Activated CD8-positive, alpha-beta memory T cell treated with anti-CD3 and anti-CD28 coated beads, Interleukin-2, amount 10 ng/mL, durations not matched to agents 7 days and 5 days (primary cell): ENCODE measurements at regions not wholly inside any gene's neighbourhood (a gene's known extent, or its start where the extent isn't known, plus 50 kb on each side); places are given as distances from the start of the nearest gene placed in this dataset.
A peak's percentile ranks its signal among the peaks of the same experiment; 100 is the strongest.
"Not testable (repeated sequence)": the region's sequence is repeated elsewhere in the genome, so short reads cannot be mapped to it uniquely, and the experiment has no call there.

ENCODE experiments used
- ATAC-seq: fragments of 150-1000 bp; cut with Tn5 transposase; one replicate; pipeline ENCODE4 v1.10.0; 2021; ENCODE audit warnings: moderate library complexity
- CTCF ChIA-PET: fragments of 350-600 bp; sonication (Branson Sonifier 250); formaldehyde crosslinking; loops from one replicate; lab custom pipeline; 2021; ENCODE audit warnings: antibody characterized with exemption; lab: Charles Lee
- DNase-seq: peaks from one replicate; pipeline ENCODE4 v3.0.0-alpha.2; 2020
- H3K27ac Mint-ChIP-seq: one replicate; pipeline ENCODE4 v1.8.0; 2021; ENCODE audit warnings: mild to moderate bottlenecking, mixed read lengths
- H3K27me3 Mint-ChIP-seq: one replicate; pipeline ENCODE4 v1.8.0; 2021; ENCODE audit warnings: mixed read lengths
- H3K36me3 Mint-ChIP-seq: one replicate; pipeline ENCODE4 v1.8.0; 2021; ENCODE audit warnings: mild to moderate bottlenecking, mixed read lengths
- H3K4me1 Mint-ChIP-seq: one replicate; pipeline ENCODE4 v1.8.0; 2021; ENCODE audit warnings: mixed read lengths
- H3K4me3 Mint-ChIP-seq: one replicate; pipeline ENCODE4 v1.8.0; 2021; ENCODE audit warnings: mild to moderate bottlenecking, moderate library complexity, mixed read lengths
- H3K9me3 Mint-ChIP-seq: one replicate; pipeline ENCODE4 v1.8.0; 2022; ENCODE audit warnings: low read depth, mixed read lengths

GRCh38 chrX:1093586-1094421, 118.6 kb downstream of the CRLF2 start:
- peaks cover 9% of the 10 kb centered on the region for H3K9me3 Mint-ChIP-seq
- H3K4me3 Mint-ChIP-seq = no peak overlapping the region
- H3K27me3 Mint-ChIP-seq = no peaks in the 10 kb centered on the region
- ATAC-seq (no peak), DNase-seq (no peak)
- CTCF ChIA-PET = no interaction called here
- no peak overlapping the region for H3K27ac Mint-ChIP-seq
- H3K36me3 Mint-ChIP-seq = no peaks in the 10 kb centered on the region
- peaks cover 3% of the 10 kb centered on the region for H3K4me1 Mint-ChIP-seq

- H3K9me3 Mint-ChIP-seq = peaks cover 8% of the 10 kb centered on the region
- no peaks in the 10 kb centered on the region for H3K36me3 Mint-ChIP-seq
- H3K27me3 Mint-ChIP-seq = no peaks in the 10 kb centered on the region
- peaks cover 3% of the 10 kb centered on the region for H3K4me1 Mint-ChIP-seq
- H3K27ac Mint-ChIP-seq = peak overlapping the region; percentile 57
- ATAC-seq (peak; percentile 57), DNase-seq (peak; percentile 48)
- CTCF ChIA-PET = no interaction called here
- peak overlapping the region; percentile 54 for H3K4me3 Mint-ChIP-seq
Measured at GRCh38 chrX:1093121-1093520, 119.3 kb downstream of the CRLF2 start.

- CTCF ChIA-PET = no interaction called here
- H3K4me3 Mint-ChIP-seq = no peak overlapping the region
- no peaks in the 10 kb centered on the region for H3K27me3 Mint-ChIP-seq
- H3K9me3 Mint-ChIP-seq = peaks cover 29% of the 10 kb centered on the region
- H3K36me3 Mint-ChIP-seq = no peaks in the 10 kb centered on the region
- no peak overlapping the region for H3K27ac Mint-ChIP-seq
- H3K4me1 Mint-ChIP-seq = no peaks in the 10 kb centered on the region
- ATAC-seq (no peak), DNase-seq (no peak)
Measured at GRCh38 chrX:1086444-1087409, 125.7 kb downstream of the CRLF2 start.

GRCh38 chrX:1085871-1086270, 126.6 kb downstream of the CRLF2 start:
- ATAC-seq, H3K4me1 Mint-ChIP-seq, H3K4me3 Mint-ChIP-seq, H3K27me3 Mint-ChIP-seq, H3K27ac Mint-ChIP-seq, CTCF ChIA-PET, DNase-seq, H3K36me3 Mint-ChIP-seq: not testable (repeated sequence)
- peaks cover 30% of the 10 kb centered on the region for H3K9me3 Mint-ChIP-seq

GRCh38 chrX:1084689-1085088, 127.8 kb downstream of the CRLF2 start:
- DNase-seq (no peak), ATAC-seq (no peak)
- CTCF ChIA-PET = no interaction called here
- Mint-ChIP-seq H3K9me3 (peaks cover 30% of the 10 kb centered on the region), H3K4me3 (no peak overlapping the region), H3K4me1 (no peaks in the 10 kb centered on the region), H3K27me3 (no peaks in the 10 kb centered on the region), H3K36me3 (no peaks in the 10 kb centered on the region), H3K27ac (no peak overlapping the region)

- CTCF ChIA-PET = no interaction called here
Measured at GRCh38 chrX:1076871-1077651, 135.4 kb downstream of the CRLF2 start.

GRCh38 chrX:1075741-1076140, 136.7 kb downstream of the CRLF2 start:
- CTCF ChIA-PET = no interaction called here
- no peaks in the 10 kb centered on the region for H3K4me1 Mint-ChIP-seq
- no peak overlapping the region for H3K4me3 Mint-ChIP-seq
- H3K27ac Mint-ChIP-seq = no peak overlapping the region
- no peaks in the 10 kb centered on the region for H3K36me3 Mint-ChIP-seq
- DNase-seq = no peak
- no peak for ATAC-seq
- H3K9me3 Mint-ChIP-seq = peaks cover 16% of the 10 kb centered on the region
- H3K27me3 Mint-ChIP-seq = no peaks in the 10 kb centered on the region

More at GRCh38 chrX:1076871-1077651, 135.4 kb downstream of the CRLF2 start:
- Mint-ChIP-seq H3K27me3 (no peaks in the 10 kb centered on the region), H3K36me3 (no peaks in the 10 kb centered on the region), H3K4me1 (no peaks in the 10 kb centered on the region), H3K9me3 (peaks cover 15% of the 10 kb centered on the region), H3K27ac (no peak overlapping the region), H3K4me3 (no peak overlapping the region)
- DNase-seq (no peak), ATAC-seq (no peak)

GRCh38 chrX:1075156-1075555, 137.3 kb downstream of the CRLF2 start:
- no peaks in the 10 kb centered on the region for H3K4me1 Mint-ChIP-seq
- H3K4me3 Mint-ChIP-seq = no peak overlapping the region
- no peaks in the 10 kb centered on the region for H3K36me3 Mint-ChIP-seq
- H3K27me3 Mint-ChIP-seq = no peaks in the 10 kb centered on the region
- ATAC-seq (no peak), DNase-seq (no peak)
- CTCF ChIA-PET = no interaction called here
- H3K27ac Mint-ChIP-seq = no peak overlapping the region
- H3K9me3 Mint-ChIP-seq = peaks cover 16% of the 10 kb centered on the region

- Mint-ChIP-seq H3K4me3 (no peak overlapping the region), H3K4me1 (no peaks in the 10 kb centered on the region), H3K9me3 (peaks cover 16% of the 10 kb centered on the region), H3K36me3 (no peaks in the 10 kb centered on the region), H3K27ac (no peak overlapping the region), H3K27me3 (no peaks in the 10 kb centered on the region)
- DNase-seq (no peak), ATAC-seq (no peak)
- CTCF ChIA-PET = no interaction called here
Measured at GRCh38 chrX:1074755-1075154, 137.7 kb downstream of the CRLF2 start.

- no peaks in the 10 kb centered on the region for H3K4me1 Mint-ChIP-seq
- DNase-seq = no peak
- H3K4me3 Mint-ChIP-seq = no peak overlapping the region
- H3K9me3 Mint-ChIP-seq = peaks cover 16% of the 10 kb centered on the region
- peak overlapping the region; percentile 48 for H3K27ac Mint-ChIP-seq
- CTCF ChIA-PET = no interaction called here
- no peaks in the 10 kb centered on the region for H3K36me3 Mint-ChIP-seq
- H3K27me3 Mint-ChIP-seq = no peaks in the 10 kb centered on the region
- ATAC-seq = no peak
Measured at GRCh38 chrX:1074172-1074571, 138.3 kb downstream of the CRLF2 start.

- CTCF ChIA-PET = no interaction called here
- ATAC-seq (no peak), DNase-seq (no peak)
- Mint-ChIP-seq H3K27me3 (no peaks in the 10 kb centered on the region), H3K4me1 (no peaks in the 10 kb centered on the region), H3K4me3 (no peak overlapping the region), H3K27ac (no peak overlapping the region), H3K9me3 (peaks cover 16% of the 10 kb centered on the region), H3K36me3 (no peaks in the 10 kb centered on the region)
Measured at GRCh38 chrX:1072637-1073377, 139.6 kb downstream of the CRLF2 start.

GRCh38 chrX:1071351-1071750, 141.1 kb downstream of the CRLF2 start:
- H3K27ac Mint-ChIP-seq = no peak overlapping the region
- no peak overlapping the region for H3K4me3 Mint-ChIP-seq
- H3K9me3 Mint-ChIP-seq = peaks cover 18% of the 10 kb centered on the region
- no peaks in the 10 kb centered on the region for H3K27me3 Mint-ChIP-seq
- no peak for DNase-seq
- no peak for ATAC-seq
- CTCF ChIA-PET = no interaction called here
- no peaks in the 10 kb centered on the region for H3K36me3 Mint-ChIP-seq
- H3K4me1 Mint-ChIP-seq = no peaks in the 10 kb centered on the region

- H3K36me3 Mint-ChIP-seq = no peaks in the 10 kb centered on the region
- CTCF ChIA-PET = no interaction called here
- ATAC-seq (no peak), DNase-seq (no peak)
- H3K27me3 Mint-ChIP-seq = no peaks in the 10 kb centered on the region
- peaks cover 26% of the 10 kb centered on the region for H3K9me3 Mint-ChIP-seq
- no peak overlapping the region for H3K4me3 Mint-ChIP-seq
- H3K27ac Mint-ChIP-seq = no peak overlapping the region
- no peaks in the 10 kb centered on the region for H3K4me1 Mint-ChIP-seq
Measured at GRCh38 chrX:1062351-1062750, 150.1 kb downstream of the CRLF2 start.
